Calu3 (cell line): ENCODE measurements at regions not wholly inside any gene's neighbourhood (a gene's known extent, or its start where the extent isn't known, plus 50 kb on each side); places are given as distances from the start of the nearest gene placed in this dataset.

Experiments used
- BruUV-seq: library from RNA; stranded (reverse); fragments of 400-500 nt; replicated peaks from 2 replicates; lab custom pipeline; 2021; lab: Mats Ljungman, UMichigan
- CTCF ChIA-PET: fragments of 300-600 bp; sonication (Branson Sonifier 250); formaldehyde crosslinking; loops from one replicate; lab custom pipeline; 2022; ENCODE audit warnings: antibody characterized with exemption; lab: Charles Lee
- DNase-seq: peaks from one replicate; pipeline ENCODE4 v3.0.0; 2022
- H3K27ac Mint-ChIP-seq: one replicate; pipeline ENCODE4 v1.8.0; 2022; ENCODE audit warnings: mixed read lengths; ENCODE audit not compliant: unreplicated experiment
- H3K27me3 Mint-ChIP-seq: one replicate; pipeline ENCODE4 v1.8.0; 2022; ENCODE audit warnings: mixed read lengths; ENCODE audit not compliant: unreplicated experiment
- H3K36me3 Mint-ChIP-seq: one replicate; pipeline ENCODE4 v1.8.0; 2022; ENCODE audit warnings: mild to moderate bottlenecking, moderate library complexity, mixed read lengths; ENCODE audit not compliant: insufficient read depth, unreplicated experiment
- H3K4me1 Mint-ChIP-seq: one replicate; pipeline ENCODE4 v1.8.0; 2022; ENCODE audit warnings: mild to moderate bottlenecking, low read depth, mixed read lengths; ENCODE audit not compliant: unreplicated experiment
- H3K4me3 Mint-ChIP-seq: one replicate; pipeline ENCODE4 v1.8.0; 2022; ENCODE audit warnings: mild to moderate bottlenecking, low read depth, moderate library complexity, mixed read lengths; ENCODE audit not compliant: unreplicated experiment
- H3K9me3 Mint-ChIP-seq: one replicate; pipeline ENCODE4 v1.8.0; 2022; ENCODE audit warnings: low read depth, mixed read lengths; ENCODE audit not compliant: unreplicated experiment
- intact Hi-C: fragments of 100-400 bp; cut with micrococcal nuclease; formaldehyde crosslinking; loops from one replicate; pipeline ENCODE4 v1.10.0; 2022; ENCODE audit not compliant: unreplicated experiment
- TF ChIP-seq, protein P1 (sequence below): fragments of 200-600 bp; IDR thresholded peaks from one replicate; pipeline ENCODE4 v1.8.0; 2022; ENCODE audit warnings: antibody characterized with exemption; ENCODE audit not compliant: unreplicated experiment

DNA sequence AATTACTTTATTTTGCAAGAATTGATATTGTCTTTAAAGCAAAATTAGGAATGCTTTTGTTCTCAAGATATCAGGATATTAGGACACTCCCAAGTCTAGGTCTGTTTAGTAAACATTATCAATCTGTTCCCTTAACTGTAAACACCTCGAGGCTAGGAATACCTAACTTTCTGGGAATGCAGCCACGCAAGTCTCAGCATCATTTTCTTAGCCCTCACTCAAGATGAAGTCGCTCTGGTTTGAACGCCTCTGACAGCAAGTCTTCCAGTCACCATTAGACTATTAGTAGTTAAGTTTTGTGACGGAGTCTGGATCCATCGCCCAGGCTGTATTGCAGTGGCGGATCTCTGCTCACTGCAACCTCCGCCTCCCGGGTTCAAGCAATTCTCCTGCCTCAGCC lies 128.0 kb upstream of the MYO3A start:
- no peaks in the 10 kb centered on the region for H3K4me1 Mint-ChIP-seq
- BruUV-seq, result no TSS peak
- intact Hi-C loops, result no loop called here

DNA sequence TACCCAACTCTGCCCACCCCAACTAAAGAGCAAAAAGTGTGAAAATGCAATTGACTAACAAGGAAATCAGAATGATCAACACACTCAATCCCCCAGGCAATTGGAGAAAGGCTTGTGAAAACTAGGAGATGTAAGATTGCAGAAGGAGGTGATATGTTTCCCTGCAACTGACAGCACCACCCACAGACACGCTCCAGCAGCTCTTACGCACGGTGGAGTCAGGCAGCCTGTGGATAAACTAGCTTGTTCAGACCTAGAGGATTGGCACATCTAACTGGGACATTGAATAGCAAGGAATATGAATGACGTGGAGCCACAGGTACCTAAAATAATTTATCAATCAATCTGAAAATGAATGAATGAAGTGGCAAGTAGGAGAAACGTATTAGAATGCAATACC lies 125.7 kb upstream of the MYO3A start:
- BruUV-seq, result no TSS peak
- TF ChIP-seq, protein P1, sequence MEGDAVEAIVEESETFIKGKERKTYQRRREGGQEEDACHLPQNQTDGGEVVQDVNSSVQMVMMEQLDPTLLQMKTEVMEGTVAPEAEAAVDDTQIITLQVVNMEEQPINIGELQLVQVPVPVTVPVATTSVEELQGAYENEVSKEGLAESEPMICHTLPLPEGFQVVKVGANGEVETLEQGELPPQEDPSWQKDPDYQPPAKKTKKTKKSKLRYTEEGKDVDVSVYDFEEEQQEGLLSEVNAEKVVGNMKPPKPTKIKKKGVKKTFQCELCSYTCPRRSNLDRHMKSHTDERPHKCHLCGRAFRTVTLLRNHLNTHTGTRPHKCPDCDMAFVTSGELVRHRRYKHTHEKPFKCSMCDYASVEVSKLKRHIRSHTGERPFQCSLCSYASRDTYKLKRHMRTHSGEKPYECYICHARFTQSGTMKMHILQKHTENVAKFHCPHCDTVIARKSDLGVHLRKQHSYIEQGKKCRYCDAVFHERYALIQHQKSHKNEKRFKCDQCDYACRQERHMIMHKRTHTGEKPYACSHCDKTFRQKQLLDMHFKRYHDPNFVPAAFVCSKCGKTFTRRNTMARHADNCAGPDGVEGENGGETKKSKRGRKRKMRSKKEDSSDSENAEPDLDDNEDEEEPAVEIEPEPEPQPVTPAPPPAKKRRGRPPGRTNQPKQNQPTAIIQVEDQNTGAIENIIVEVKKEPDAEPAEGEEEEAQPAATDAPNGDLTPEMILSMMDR, result no peak
- no peak for DNase-seq
- CTCF ChIA-PET, result no interaction called here
- no peaks in the 10 kb centered on the region for H3K9me3 Mint-ChIP-seq
- H3K27ac Mint-ChIP-seq, result no peak overlapping the region
- no peaks in the 10 kb centered on the region for H3K4me1 Mint-ChIP-seq
- H3K27me3 Mint-ChIP-seq, result peaks cover 1% of the 10 kb centered on the region
- no peaks in the 10 kb centered on the region for H3K36me3 Mint-ChIP-seq
- H3K4me3 Mint-ChIP-seq, result no peak overlapping the region
- intact Hi-C loops, result no loop called here

More for the DNA sequence above, 128.0 kb upstream of the MYO3A start:
- DNase-seq, result no peak
- Mint-ChIP-seq H3K4me3 (no peak overlapping the region), H3K36me3 (no peaks in the 10 kb centered on the region), H3K27me3 (peaks cover 8% of the 10 kb centered on the region), H3K9me3 (no peaks in the 10 kb centered on the region), H3K27ac (no peak overlapping the region)
- CTCF ChIA-PET, result interaction anchor here (0.6 kb wide), 1 partner anchor 1040 kb away, joined by 3 read pairs; no protein-coding TSS in a partner anchor
- TF ChIP-seq, protein P1, result no peak

DNA sequence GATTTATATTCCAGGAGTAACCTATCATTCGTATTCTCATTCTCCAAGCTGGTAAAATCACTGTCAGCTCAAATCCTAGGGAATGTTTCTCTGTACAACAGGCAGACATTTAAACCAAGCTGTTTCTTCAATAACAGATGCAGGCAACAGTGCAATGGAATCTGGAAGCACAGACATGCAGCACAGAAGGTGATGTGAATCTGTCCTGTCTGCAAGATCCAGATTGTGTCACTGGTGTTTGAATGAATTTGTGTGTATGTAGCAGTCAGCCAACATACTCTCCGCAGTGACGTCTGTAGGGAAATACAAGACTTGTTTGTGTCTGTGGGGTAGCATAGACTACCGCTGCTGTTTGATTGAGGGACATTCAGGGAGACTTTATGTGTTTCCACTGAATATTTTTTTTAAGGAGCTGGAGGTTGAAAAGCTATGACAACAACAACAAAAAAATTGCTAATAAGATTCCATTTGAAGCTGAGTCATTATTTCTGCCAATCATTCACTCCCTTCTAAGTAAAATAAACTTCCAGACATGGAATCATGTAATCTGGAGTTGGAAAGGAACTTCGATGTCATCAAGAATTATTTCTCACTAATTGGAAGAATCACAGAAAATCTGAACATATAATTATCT lies 122.9 kb upstream of the MYO3A start:
- Mint-ChIP-seq H3K4me3 (no peak overlapping the region), H3K36me3 (no peaks in the 10 kb centered on the region), H3K27me3 (no peaks in the 10 kb centered on the region), H3K9me3 (no peaks in the 10 kb centered on the region), H3K4me1 (no peaks in the 10 kb centered on the region), H3K27ac (no peak overlapping the region)
- TF ChIP-seq, protein P1, result no peak
- BruUV-seq, result no TSS peak
- no peak for DNase-seq
- intact Hi-C loops, result no loop called here
- CTCF ChIA-PET, result interaction anchor here (0.7 to 0.8 kb wide), 2 partner anchors 8 to 444 kb away, joined by 3 to 4 read pairs; no protein-coding TSS in a partner anchor

DNA sequence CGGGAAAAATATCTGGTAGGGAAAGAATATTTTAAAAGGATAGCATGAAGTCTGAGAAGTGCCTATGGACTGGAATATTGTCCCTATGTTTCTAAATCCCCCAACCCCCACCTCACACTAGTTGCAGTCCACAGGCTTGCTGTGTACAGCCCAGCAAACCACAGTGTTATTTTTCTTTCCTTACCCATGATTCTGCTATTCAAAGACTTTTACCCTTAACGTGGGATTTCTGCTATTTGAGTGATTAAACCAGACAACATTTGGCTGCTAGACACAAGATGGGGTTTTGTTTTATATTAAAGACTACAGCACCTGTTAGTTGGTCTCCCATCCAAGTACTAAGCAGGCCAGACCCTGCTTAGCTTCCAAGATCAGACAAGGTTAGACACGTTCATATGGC lies 120.5 kb upstream of the MYO3A start:
- TF ChIP-seq, protein P1, result no peak
- Mint-ChIP-seq H3K36me3 (no peaks in the 10 kb centered on the region), H3K4me3 (no peak overlapping the region), H3K27me3 (no peaks in the 10 kb centered on the region), H3K9me3 (no peaks in the 10 kb centered on the region), H3K4me1 (no peaks in the 10 kb centered on the region), H3K27ac (no peak overlapping the region)
- CTCF ChIA-PET, result no interaction called here
- DNase-seq, result no peak
- no TSS peak for BruUV-seq
- intact Hi-C loops, result no loop called here
